DOHH2 (cell line): ENCODE measurements at regions not wholly inside any gene's neighbourhood (a gene's known extent, or its start where the extent isn't known, plus 50 kb on each side); places are given as distances from the start of the nearest gene placed in this dataset.

Experiments used
- EZH2phosphoT487 ChIP-seq: fragments of 200-600 bp; sonication (generic); IDR thresholded peaks from 2 replicates; pipeline ENCODE4 v1.6.1; 2017; ENCODE audit warnings: borderline replicate concordance, mild to moderate bottlenecking, antibody characterized with exemption, low read length, moderate library complexity, mixed read lengths
- TF ChIP-seq, protein P1 (sequence below): fragments of 200-600 bp; sonication (generic); IDR thresholded peaks from one replicate; pipeline ENCODE4 v1.5.1; 2014; ENCODE audit warnings: antibody characterized with exemption, mild to moderate bottlenecking, low read depth, low read length; ENCODE audit not compliant: poor library complexity, severe bottlenecking

GRCh38 chr6:6780231-6780630, 191.7 kb downstream of the LY86 start:
- TF ChIP-seq, protein P1, sequence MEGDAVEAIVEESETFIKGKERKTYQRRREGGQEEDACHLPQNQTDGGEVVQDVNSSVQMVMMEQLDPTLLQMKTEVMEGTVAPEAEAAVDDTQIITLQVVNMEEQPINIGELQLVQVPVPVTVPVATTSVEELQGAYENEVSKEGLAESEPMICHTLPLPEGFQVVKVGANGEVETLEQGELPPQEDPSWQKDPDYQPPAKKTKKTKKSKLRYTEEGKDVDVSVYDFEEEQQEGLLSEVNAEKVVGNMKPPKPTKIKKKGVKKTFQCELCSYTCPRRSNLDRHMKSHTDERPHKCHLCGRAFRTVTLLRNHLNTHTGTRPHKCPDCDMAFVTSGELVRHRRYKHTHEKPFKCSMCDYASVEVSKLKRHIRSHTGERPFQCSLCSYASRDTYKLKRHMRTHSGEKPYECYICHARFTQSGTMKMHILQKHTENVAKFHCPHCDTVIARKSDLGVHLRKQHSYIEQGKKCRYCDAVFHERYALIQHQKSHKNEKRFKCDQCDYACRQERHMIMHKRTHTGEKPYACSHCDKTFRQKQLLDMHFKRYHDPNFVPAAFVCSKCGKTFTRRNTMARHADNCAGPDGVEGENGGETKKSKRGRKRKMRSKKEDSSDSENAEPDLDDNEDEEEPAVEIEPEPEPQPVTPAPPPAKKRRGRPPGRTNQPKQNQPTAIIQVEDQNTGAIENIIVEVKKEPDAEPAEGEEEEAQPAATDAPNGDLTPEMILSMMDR: no peak
- TF ChIP-seq EZH2phosphoT487: no peak
